Ishikawa (cell line): ENCODE measurements at regions not wholly inside any gene's neighbourhood (a gene's known extent, or its start where the extent isn't known, plus 50 kb on each side); places are given as distances from the start of the nearest gene placed in this dataset.

Source experiments
- CEBPB ChIP-seq: IDR thresholded peaks from 2 replicates; pipeline ENCODE4 v1.6.1; 2012
- CREB1 ChIP-seq: IDR thresholded peaks from 2 replicates; pipeline ENCODE4 v1.6.1; 2012; ENCODE audit warnings: low read depth
- EGR1 ChIP-seq: IDR thresholded peaks from 2 replicates; pipeline ENCODE4 v1.6.1; 2012
- EP300 ChIP-seq: IDR thresholded peaks from 2 replicates; pipeline ENCODE4 v1.6.1; 2012; ENCODE audit warnings: borderline replicate concordance
- FOXM1 ChIP-seq: IDR thresholded peaks from 2 replicates; pipeline ENCODE4 v1.6.1; 2012; ENCODE audit warnings: low read depth, borderline replicate concordance
- MAX ChIP-seq: IDR thresholded peaks from 2 replicates; pipeline ENCODE4 v1.6.1; 2012
- NFIC ChIP-seq: IDR thresholded peaks from 2 replicates; pipeline ENCODE4 v1.6.1; 2012
- RAD21 ChIP-seq: IDR thresholded peaks from 2 replicates; pipeline ENCODE4 v1.6.1; 2012; ENCODE audit warnings: low read depth
- REST ChIP-seq: IDR thresholded peaks from 2 replicates; pipeline ENCODE4 v1.6.1; 2012; ENCODE audit warnings: low read depth, mild to moderate bottlenecking
- TAF1 ChIP-seq: IDR thresholded peaks from 2 replicates; pipeline ENCODE4 v1.6.1; 2012; ENCODE audit warnings: low read depth, mild to moderate bottlenecking
- TCF12 ChIP-seq: IDR thresholded peaks from 2 replicates; pipeline ENCODE4 v1.6.1; 2012; ENCODE audit warnings: low read depth
- TEAD4 ChIP-seq: IDR thresholded peaks from 2 replicates; pipeline ENCODE4 v1.6.1; 2012
- USF1 ChIP-seq: IDR thresholded peaks from 2 replicates; pipeline ENCODE4 v1.6.1; 2012
- YY1 ChIP-seq: IDR thresholded peaks from 2 replicates; pipeline ENCODE4 v1.6.1; 2012; ENCODE audit warnings: low read depth
- ZBTB7A ChIP-seq: IDR thresholded peaks from 2 replicates; pipeline ENCODE4 v1.6.1; 2012; ENCODE audit warnings: low read depth

DNA sequence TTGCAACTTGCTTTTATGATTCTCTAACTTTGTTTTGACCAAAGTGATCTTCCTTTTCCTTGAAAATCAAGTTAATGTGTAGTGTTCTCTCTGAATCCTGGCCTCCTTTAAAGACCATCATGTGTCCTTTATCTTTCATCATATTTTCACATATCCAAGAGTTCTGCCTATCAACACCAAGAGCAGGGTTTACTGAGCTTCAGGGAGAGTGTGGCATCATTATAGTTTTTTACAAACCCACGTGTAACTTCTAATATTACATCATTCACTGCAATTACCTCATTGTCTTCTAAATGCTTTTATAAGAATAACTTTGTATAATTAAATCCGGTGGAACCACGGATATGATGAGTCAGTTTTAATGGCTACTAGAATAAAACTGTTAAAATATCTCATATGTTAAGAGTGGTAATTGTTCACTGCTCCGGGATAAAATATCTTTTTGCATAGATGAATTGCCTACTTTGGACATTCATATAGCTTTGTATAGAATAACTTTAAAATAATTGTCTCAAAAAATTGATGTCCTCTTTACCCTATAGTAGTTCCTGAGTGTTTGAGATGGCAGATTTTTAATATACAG, 248.8 kb upstream of the GRM7 start:
- TF ChIP-seq NFIC (no peak), FOXM1 (no peak), YY1 (no peak)

GRCh38 chr3:6622260-6622659, 238.7 kb upstream of the GRM7 start:
- TF ChIP-seq YY1 (no peak), TCF12 (no peak), ZBTB7A (no peak), EP300 (no peak), MAX (no peak), TAF1 (no peak), CREB1 (no peak), CEBPB (no peak), TEAD4 (no peak), EGR1 (no peak)

DNA sequence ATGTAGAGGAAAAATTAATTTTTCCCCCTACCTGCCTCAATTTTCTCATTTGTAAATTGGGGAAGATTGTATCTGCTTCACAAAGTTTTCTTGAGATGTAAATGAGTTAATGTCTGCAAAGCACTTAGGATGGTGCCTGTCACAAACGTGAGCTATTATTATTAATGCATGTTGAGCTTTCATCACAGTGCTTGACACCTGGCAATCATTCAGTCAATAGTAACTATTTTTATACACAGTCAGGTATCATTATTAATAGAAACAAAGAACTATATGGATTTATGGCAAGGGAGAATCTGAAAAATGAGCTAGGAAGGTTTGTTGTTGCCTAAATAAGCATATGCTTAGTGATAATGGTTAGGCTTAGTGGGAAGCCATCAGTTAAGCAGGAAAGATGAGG, 238.2 kb upstream of the GRM7 start:
- no peak for TF ChIP-seq CEBPB

- no peak for TF ChIP-seq YY1
- TF ChIP-seq REST: no peak
- no peak for TF ChIP-seq MAX
- TF ChIP-seq CEBPB: no peak
- TF ChIP-seq ZBTB7A: no peak
- no peak for TF ChIP-seq CREB1
- TF ChIP-seq TAF1: no peak
- TF ChIP-seq TCF12: no peak
- TF ChIP-seq USF1: no peak
- no peak for TF ChIP-seq EGR1
- no peak for TF ChIP-seq NFIC
- no peak for TF ChIP-seq RAD21
- TF ChIP-seq TEAD4: no peak
- no peak for TF ChIP-seq FOXM1
- no peak for TF ChIP-seq EP300
Measured at GRCh38 chr3:6631376-6631775, 229.5 kb upstream of the GRM7 start.

GRCh38 chr3:6640907-6641306, 220.0 kb upstream of the GRM7 start:
- TF ChIP-seq USF1 (no peak), YY1 (no peak), TCF12 (no peak), NFIC (no peak), RAD21 (no peak)

DNA sequence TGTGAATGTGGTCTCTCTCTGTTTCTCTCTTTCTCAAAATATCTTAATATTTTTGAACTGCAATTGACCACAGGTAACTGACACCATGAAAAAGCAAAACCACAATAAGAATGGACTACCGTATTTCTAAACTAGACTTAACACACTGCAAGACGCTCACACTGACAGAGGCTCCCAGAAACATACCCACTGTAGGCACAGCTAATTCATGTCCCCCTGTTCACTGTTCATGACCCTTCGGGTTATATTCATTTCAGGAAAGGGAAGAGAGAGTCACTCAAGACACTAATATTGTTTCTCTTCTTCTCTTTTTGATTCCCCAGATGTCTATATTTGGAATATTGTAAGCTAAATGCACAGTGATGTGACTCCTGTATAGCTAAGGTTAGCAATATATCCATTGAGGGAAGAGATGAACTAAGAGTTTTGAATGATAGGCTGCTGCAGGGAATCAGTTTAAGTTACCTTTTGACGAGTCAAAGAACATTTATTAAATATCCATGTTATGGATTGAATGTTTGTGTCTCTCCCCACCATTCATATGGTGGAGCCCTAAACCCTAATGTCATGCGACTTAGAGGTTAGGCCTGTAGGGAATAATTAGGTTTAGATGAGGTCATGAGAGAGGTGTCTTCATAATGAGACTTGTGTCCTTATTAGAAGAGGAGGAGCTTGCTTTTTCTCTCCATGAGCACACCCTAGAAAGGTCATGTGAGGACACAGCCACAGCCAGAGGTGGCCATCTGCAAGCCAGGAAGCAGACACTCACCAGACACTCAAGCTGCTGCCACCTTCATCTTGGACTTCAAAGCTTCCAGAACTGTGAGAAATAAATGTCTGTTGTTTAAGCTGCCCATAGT, 216.6 kb upstream of the GRM7 start:
- TF ChIP-seq USF1: no peak
- no peak for TF ChIP-seq RAD21
- no peak for TF ChIP-seq TAF1
- no peak for TF ChIP-seq FOXM1
- no peak for TF ChIP-seq EGR1
- no peak for TF ChIP-seq CEBPB

GRCh38 chr3:6654670-6655069, 206.2 kb upstream of the GRM7 start:
- TF ChIP-seq EGR1 (no peak), CEBPB (no peak), TAF1 (no peak), FOXM1 (no peak), EP300 (no peak), TCF12 (no peak), ZBTB7A (no peak), USF1 (no peak), NFIC (no peak), YY1 (no peak), REST (no peak), CREB1 (no peak), TEAD4 (no peak), RAD21 (no peak), MAX (no peak)
